GM19463 (cell line): ENCODE measurements at regions not wholly inside any gene's neighbourhood (a gene's known extent, or its start where the extent isn't known, plus 50 kb on each side); places are given as distances from the start of the nearest gene placed in this dataset.
"Not testable (repeated sequence)": the region's sequence is repeated elsewhere in the genome, so short reads cannot be mapped to it uniquely, and the experiment has no call there.

Experiments
- ATAC-seq: cut with Tn5 transposase; IDR thresholded peaks from one replicate; pipeline ENCODE4 v1.9.1; 2021; ENCODE audit warnings: mild to moderate bottlenecking, moderate library complexity; ENCODE audit not compliant: unreplicated experiment

GRCh38 chr6:147441751-147442150 is 66.7 kb upstream of the SAMD5 start:
- no peak for ATAC-seq

GRCh38 chr6:147447835-147448611 is 60.5 kb upstream of the SAMD5 start:
- ATAC-seq = peak; percentile 63

GRCh38 chr6:147448775-147449174 is 59.7 kb upstream of the SAMD5 start:
- no peak for ATAC-seq

GRCh38 chr6:147449405-147450161 is 58.9 kb upstream of the SAMD5 start:
- ATAC-seq = no peak

- no peak for ATAC-seq
Measured at GRCh38 chr6:147453361-147453760, 55.1 kb upstream of the SAMD5 start.

- ATAC-seq = not testable (repeated sequence)
Measured at GRCh38 chr6:147454862-147455261, 53.6 kb upstream of the SAMD5 start.
